ENCODE measurements at regions not wholly inside any gene's neighbourhood (a gene's known extent, or its start where the extent isn't known, plus 50 kb on each side); places are given as distances from the start of the nearest gene placed in this dataset.

DNA sequence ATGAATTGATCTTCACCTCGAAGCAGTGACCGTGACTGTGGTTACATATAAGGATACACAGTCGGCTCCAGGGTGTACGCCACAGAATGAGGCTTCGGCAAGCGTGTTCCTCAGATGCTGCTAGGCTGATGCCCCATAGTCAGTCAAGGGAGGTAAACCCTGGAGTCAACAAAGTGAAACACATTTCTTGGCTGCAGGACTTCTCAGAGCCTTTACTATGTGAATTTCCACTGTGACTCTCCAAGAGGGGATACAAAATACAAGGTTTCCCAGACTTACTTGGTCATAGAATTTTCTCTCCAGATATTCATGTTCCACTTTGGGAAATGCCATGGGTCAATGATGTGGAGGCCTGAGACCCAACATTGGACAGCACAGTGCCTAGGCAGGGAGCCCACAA is 260.6 kb downstream of the BCL11B start:
- no peaks in the 10 kb centered on the region for H3K79me2 ChIP-seq (ENCODE audit: control insufficient read depth, insufficient read depth, low read length)
- H3K36me3 ChIP-seq (ENCODE audit: control insufficient read depth in 2 of 2, extremely low read depth in 1 of 2, insufficient read depth in 2 of 2, low read length in 2 of 2): no peaks in the 10 kb centered on the region
- H3K4me3 ChIP-seq (replicated peaks in 1 of 3; ENCODE audit: insufficient read depth in 1 of 3, low read depth in 1 of 3, low read length in 3 of 3): no peak overlapping the region
- FAIRE-seq (no peak), DNase-seq (ENCODE audit: low read depth, low spot score) (no peak)
- H3K9me3 ChIP-seq (replicated peaks; ENCODE audit: control insufficient read depth, insufficient read depth, low read length): no peaks in the 10 kb centered on the region
- no peak overlapping the region for H3K9ac ChIP-seq (replicated peaks; ENCODE audit: extremely low read depth, insufficient read depth, low read length)
- H3K4me1 ChIP-seq (ENCODE audit: control insufficient read depth, extremely low read depth, insufficient read depth, low read length): no peaks in the 10 kb centered on the region
- dilution Hi-C loops (cut with MboI; ENCODE audit: extremely low pct_ligation_motif_present, low sequenced_read_pairs): no loop called here
- intact Hi-C loops (cut with micrococcal nuclease): no loop called here
- BruUV-seq (replicated peaks): no TSS peak
- no peaks in the 10 kb centered on the region for H4K20me1 ChIP-seq (replicated peaks; ENCODE audit: control insufficient read depth, extremely low read depth, insufficient read depth, low read length)
- TF ChIP-seq EZH2 (IDR thresholded peaks at IDR 0.05; ENCODE audit: borderline replicate concordance, low read depth, low read length, severe bottlenecking) (no peak), GATA2 (IDR thresholded peaks at IDR 0.05; ENCODE audit: insufficient read depth, insufficient read length, low read depth, low read length) (no peak), POLR2A (IDR thresholded peaks at IDR 0.05; ENCODE audit: low read depth, low read length) (no peak), POLR2AphosphoS5 (IDR thresholded peaks at IDR 0.05; ENCODE audit: insufficient read depth, low read depth, low read length) (no peak), MYC (IDR thresholded peaks at IDR 0.05; ENCODE audit: low read depth, low read length) (no peak)
- TF ChIP-seq, protein P1, sequence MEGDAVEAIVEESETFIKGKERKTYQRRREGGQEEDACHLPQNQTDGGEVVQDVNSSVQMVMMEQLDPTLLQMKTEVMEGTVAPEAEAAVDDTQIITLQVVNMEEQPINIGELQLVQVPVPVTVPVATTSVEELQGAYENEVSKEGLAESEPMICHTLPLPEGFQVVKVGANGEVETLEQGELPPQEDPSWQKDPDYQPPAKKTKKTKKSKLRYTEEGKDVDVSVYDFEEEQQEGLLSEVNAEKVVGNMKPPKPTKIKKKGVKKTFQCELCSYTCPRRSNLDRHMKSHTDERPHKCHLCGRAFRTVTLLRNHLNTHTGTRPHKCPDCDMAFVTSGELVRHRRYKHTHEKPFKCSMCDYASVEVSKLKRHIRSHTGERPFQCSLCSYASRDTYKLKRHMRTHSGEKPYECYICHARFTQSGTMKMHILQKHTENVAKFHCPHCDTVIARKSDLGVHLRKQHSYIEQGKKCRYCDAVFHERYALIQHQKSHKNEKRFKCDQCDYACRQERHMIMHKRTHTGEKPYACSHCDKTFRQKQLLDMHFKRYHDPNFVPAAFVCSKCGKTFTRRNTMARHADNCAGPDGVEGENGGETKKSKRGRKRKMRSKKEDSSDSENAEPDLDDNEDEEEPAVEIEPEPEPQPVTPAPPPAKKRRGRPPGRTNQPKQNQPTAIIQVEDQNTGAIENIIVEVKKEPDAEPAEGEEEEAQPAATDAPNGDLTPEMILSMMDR (IDR thresholded peaks at IDR 0.05; ENCODE audit: extremely low read depth in 1 of 2, insufficient read depth in 1 of 2, low read depth in 1 of 2, low read length in 2 of 2): no peak
- TF ChIP-seq, protein P2, sequence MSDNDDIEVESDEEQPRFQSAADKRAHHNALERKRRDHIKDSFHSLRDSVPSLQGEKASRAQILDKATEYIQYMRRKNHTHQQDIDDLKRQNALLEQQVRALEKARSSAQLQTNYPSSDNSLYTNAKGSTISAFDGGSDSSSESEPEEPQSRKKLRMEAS (IDR thresholded peaks at IDR 0.05; ENCODE audit: insufficient read depth, insufficient read length): no peak
- no peaks in the 10 kb centered on the region for H3K27me3 ChIP-seq (ENCODE audit: control insufficient read depth in 2 of 2, insufficient read depth in 2 of 2, low read length in 2 of 2)
- no peaks in the 10 kb centered on the region for H3K9me1 ChIP-seq (replicated peaks; ENCODE audit: control insufficient read depth, extremely low read depth, insufficient read depth, low read length)
- ChIA-PET CTCF (no interaction called here), POLR2A (no interaction called here)
- H3K4me2 ChIP-seq (ENCODE audit: insufficient read depth, low read length): no peak overlapping the region
- H2AFZ ChIP-seq (ENCODE audit: low read depth, low read length): no peak overlapping the region
- no peak overlapping the region for H3K27ac ChIP-seq (ENCODE audit: insufficient read depth, low read depth, low read length)

DNA sequence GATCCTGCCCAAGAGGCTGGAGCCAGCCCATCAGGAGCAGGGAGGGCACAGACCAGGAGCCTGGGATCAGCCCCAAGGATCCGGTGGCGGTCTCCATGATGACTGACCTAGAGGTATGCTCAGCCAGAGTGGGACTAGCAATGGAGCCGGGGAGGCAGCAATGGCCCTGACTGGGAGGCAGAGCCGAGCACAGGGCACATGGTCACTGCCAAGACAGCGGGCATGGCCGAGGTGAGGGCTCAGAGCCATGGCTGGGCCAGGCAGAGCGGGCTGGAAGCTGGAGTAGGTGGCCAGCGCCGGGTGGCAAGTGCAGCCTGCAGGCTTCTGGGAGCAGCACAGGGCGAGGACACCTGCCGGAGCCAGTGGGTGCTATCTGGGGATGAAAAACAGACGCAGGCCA is 259.3 kb downstream of the BCL11B start:
- Histone ChIP-seq H3K4me3 (replicated peaks in 1 of 3; ENCODE audit: insufficient read depth in 1 of 3, low read depth in 1 of 3, low read length in 3 of 3) (no peak overlapping the region), H3K79me2 (ENCODE audit: control insufficient read depth, insufficient read depth, low read length) (no peaks in the 10 kb centered on the region), H3K4me1 (ENCODE audit: control insufficient read depth, extremely low read depth, insufficient read depth, low read length) (no peaks in the 10 kb centered on the region), H3K27ac (ENCODE audit: insufficient read depth, low read depth, low read length) (no peak overlapping the region), H3K36me3 (ENCODE audit: control insufficient read depth in 2 of 2, extremely low read depth in 1 of 2, insufficient read depth in 2 of 2, low read length in 2 of 2) (no peaks in the 10 kb centered on the region), H3K9ac (replicated peaks; ENCODE audit: extremely low read depth, insufficient read depth, low read length) (no peak overlapping the region), H4K20me1 (replicated peaks; ENCODE audit: control insufficient read depth, extremely low read depth, insufficient read depth, low read length) (no peaks in the 10 kb centered on the region), H3K9me3 (replicated peaks; ENCODE audit: control insufficient read depth, insufficient read depth, low read length) (peaks cover 2% of the 10 kb centered on the region), H3K4me2 (ENCODE audit: insufficient read depth, low read length) (no peak overlapping the region), H2AFZ (ENCODE audit: low read depth, low read length) (no peak overlapping the region), H3K9me1 (replicated peaks; ENCODE audit: control insufficient read depth, extremely low read depth, insufficient read depth, low read length) (no peaks in the 10 kb centered on the region), H3K27me3 (ENCODE audit: control insufficient read depth in 2 of 2, insufficient read depth in 2 of 2, low read length in 2 of 2) (no peaks in the 10 kb centered on the region)
- TF ChIP-seq FOS (IDR thresholded peaks at IDR 0.05; ENCODE audit: borderline replicate concordance, insufficient read depth, low read length) (no peak), POLR2A (IDR thresholded peaks at IDR 0.05; ENCODE audit: low read depth, low read length) (no peak), JUN (IDR thresholded peaks at IDR 0.05; ENCODE audit: borderline replicate concordance, insufficient read depth, insufficient read length, low read depth) (no peak), MYC (IDR thresholded peaks at IDR 0.05; ENCODE audit: low read depth, low read length) (no peak), GATA2 (IDR thresholded peaks at IDR 0.05; ENCODE audit: insufficient read depth, insufficient read length, low read depth, low read length) (no peak), EZH2 (IDR thresholded peaks at IDR 0.05; ENCODE audit: borderline replicate concordance, low read depth, low read length, severe bottlenecking) (no peak), POLR2AphosphoS5 (IDR thresholded peaks at IDR 0.05; ENCODE audit: insufficient read depth, low read depth, low read length) (no peak)
- TF ChIP-seq, protein P1 (IDR thresholded peaks at IDR 0.05; ENCODE audit: extremely low read depth in 1 of 2, insufficient read depth in 1 of 2, low read depth in 1 of 2, low read length in 2 of 2): no peak
- TF ChIP-seq, protein P2 (IDR thresholded peaks at IDR 0.05; ENCODE audit: insufficient read depth, insufficient read length): no peak
- no TSS peak for BruUV-seq (replicated peaks)
- ChIA-PET POLR2A (no interaction called here), CTCF (no interaction called here)
- no peak for DNase-seq (ENCODE audit: low read depth, low spot score)
- dilution Hi-C loops (cut with MboI; ENCODE audit: extremely low pct_ligation_motif_present, low sequenced_read_pairs) (no loop called here), intact Hi-C loops (cut with micrococcal nuclease) (no loop called here)
- FAIRE-seq: no peak
